ENCODE measurements at regions not wholly inside any gene's neighbourhood (a gene's known extent, or its start where the extent isn't known, plus 50 kb on each side); places are given as distances from the start of the nearest gene placed in this dataset.
"Not testable (repeated sequence)": the region's sequence is repeated elsewhere in the genome, so short reads cannot be mapped to it uniquely, and the experiment has no call there.

GRCh38 chr7:81141257-81142205 lies 222.7 kb upstream of the SEMA3C start:
- H4K91ac ChIP-seq (replicated peaks; ENCODE audit: insufficient read length, low read length); H3K9ac ChIP-seq (replicated peaks in 1 of 4; ENCODE audit: extremely low read depth in 1 of 4, low read depth in 3 of 4, low read length in 3 of 4); H4K8ac ChIP-seq (ENCODE audit: extremely low read depth, insufficient read depth, low read length); H3K9me3 ChIP-seq (ENCODE audit: insufficient read depth in 2 of 2, low read depth in 1 of 2, low read length in 1 of 2); POLR2A ChIA-PET (ENCODE audit: partially characterized antibody); H3K4me3 ChIP-seq (ENCODE audit: extremely low read depth in 1 of 4, insufficient read depth in 2 of 4, low read depth in 3 of 4, low read length in 4 of 4); CTCF ChIA-PET (ENCODE audit: partially characterized antibody); H3K4ac ChIP-seq (replicated peaks; ENCODE audit: insufficient read length, low read depth, low read length); H2AFZ ChIP-seq (ENCODE audit: low read length); H3K56ac ChIP-seq (replicated peaks; ENCODE audit: insufficient read length, low read depth, low read length); H4K20me1 ChIP-seq (replicated peaks in 1 of 2; ENCODE audit: control insufficient read depth in 1 of 2, insufficient read depth in 2 of 2, low read length in 2 of 2); H2BK15ac ChIP-seq (ENCODE audit: low read length); H3K27me3 ChIP-seq (replicated peaks in 1 of 4; ENCODE audit: control insufficient read depth in 3 of 4, extremely low read depth in 1 of 4, insufficient read depth in 3 of 4, low read length in 3 of 4); H2BK12ac ChIP-seq (ENCODE audit: low read depth, low read length); H3K4me1 ChIP-seq (replicated peaks in 1 of 4; ENCODE audit: control insufficient read depth in 3 of 4, insufficient read depth in 4 of 4, low read length in 3 of 4); H3K27ac ChIP-seq (ENCODE audit: low read depth, low read length); H2BK5ac ChIP-seq (ENCODE audit: low read depth, low read length); H3K36me3 ChIP-seq (ENCODE audit: control insufficient read depth in 2 of 4, insufficient read depth in 4 of 4, low read length in 3 of 4); DNase-seq (ENCODE audit: low read depth in 1 of 2, low spot score in 2 of 2); H3K79me2 ChIP-seq (ENCODE audit: control insufficient read depth in 1 of 2, insufficient read depth in 2 of 2, low read length in 2 of 2); H3K18ac ChIP-seq (ENCODE audit: extremely low read depth, low read length); H2BK120ac ChIP-seq (replicated peaks; ENCODE audit: low read depth, low read length); H3K23ac ChIP-seq (ENCODE audit: insufficient read length); H3K14ac ChIP-seq (ENCODE audit: insufficient read length); H2AK5ac ChIP-seq (ENCODE audit: low read depth, low read length); H4K5ac ChIP-seq (ENCODE audit: insufficient read length, low read depth, low read length); H2BK20ac ChIP-seq (ENCODE audit: low read length); H3K79me1 ChIP-seq (ENCODE audit: low read depth, low read length); FAIRE-seq; H3K23me2 ChIP-seq (ENCODE audit: low read depth, low read length); H3K4me2 ChIP-seq (ENCODE audit: insufficient read depth in 1 of 2, low read depth in 2 of 2, low read length in 2 of 2): not testable (repeated sequence)
- 97% methylated on average over 31 of the region's 45 CpGs; no CpG with 5 or more reads in 1 of the 2 experiments for WGBS, 2 experiments (ENCODE audit: extremely low coverage in 1 of 2, insufficient coverage in 1 of 2, insufficient read length in 1 of 2, insufficient replicate concordance in 2 of 2, low coverage in 1 of 2, low lambda C conversion rate in 2 of 2, missing lambda C conversion rate in 1 of 2)
